GM12878 (cell line): ENCODE measurements at regions not wholly inside any gene's neighbourhood (a gene's known extent, or its start where the extent isn't known, plus 50 kb on each side); places are given as distances from the start of the nearest gene placed in this dataset.

Source experiments
- ATAC-seq: fragments of 200-7000 bp; cut with Tn5 transposase; 3 replicates; pipeline ENCODE4 v1.9.1; 2020; ENCODE audit warnings: mild to moderate bottlenecking, moderate library complexity
- BruUV-seq: library from RNA; stranded (reverse); fragments of 400-500 nt; replicated peaks from 2 replicates; lab custom pipeline; 2021; lab: Mats Ljungman, UMichigan
- CTCF ChIA-PET: fragments of 300-600 bp; sonication (Branson Sonifier 250); formaldehyde crosslinking; extraction: SDS; loops from one replicate; lab custom pipeline; 2021; ENCODE audit warnings: inconsistent platforms; lab: Yijun Ruan, JAX
- POLR2A ChIA-PET: fragments of 350-600 bp; formaldehyde crosslinking; extraction: SDS; loops from one replicate; lab custom pipeline; 2021; ENCODE audit warnings: inconsistent platforms; lab: Charles Lee
- RAD21 ChIA-PET: fragments of 300-600 bp; sonication (Branson Sonifier 250); formaldehyde crosslinking; loops from one replicate; lab custom pipeline; 2023; ENCODE audit warnings: antibody characterized with exemption; ENCODE audit not compliant: unreplicated experiment; lab: Charles Lee
- SMC1A ChIA-PET: fragments of 300-600 bp; sonication (Branson Sonifier 250); formaldehyde crosslinking; loops from one replicate; lab custom pipeline; 2023; ENCODE audit not compliant: unreplicated experiment, uncharacterized antibody; lab: Charles Lee
- DNase-seq: peaks from one replicate; pipeline ENCODE4 v3.0.0-alpha.2; 2011; ENCODE audit warnings: low read depth, low spot score
- FAIRE-seq: peaks from 3 replicates; lab custom pipeline; 2011; peaks lifted over from hg19 to GRCh38; lab: Jason Lieb, UNC
- H2AFZ ChIP-seq: 2 replicates; pipeline ENCODE4 v1.6.0; 2011; ENCODE audit warnings: low read depth, low read length, control low read depth; ENCODE audit not compliant: control insufficient read depth
- H3K27ac ChIP-seq: 2 replicates; pipeline ENCODE4 v1.5.1; 2011; ENCODE audit warnings: control low read depth; ENCODE audit not compliant: control insufficient read depth, insufficient read depth
- H3K27me3 ChIP-seq, 2 experiments: replicated peaks in 1 of 2; 2 replicates each; pipeline versions ENCODE4 v1.6.0 to v1.6.1; 2011; ENCODE audit warnings: low read length in 1 of 2; ENCODE audit not compliant: control insufficient read depth in 2 of 2, insufficient read depth in 2 of 2
- H3K36me3 ChIP-seq, 2 experiments: 2 replicates each; pipeline ENCODE4 v1.5.1; 2011; ENCODE audit warnings: low read length in 1 of 2; ENCODE audit not compliant: control insufficient read depth in 2 of 2, insufficient read depth in 2 of 2
- H3K4me1 ChIP-seq: 2 replicates; pipeline ENCODE4 v1.6.1; 2011; ENCODE audit warnings: mild to moderate bottlenecking, low read length, moderate library complexity, mixed read lengths; ENCODE audit not compliant: control insufficient read depth, insufficient read depth
- H3K4me2 ChIP-seq: 2 replicates; pipeline ENCODE4 v1.6.0; 2011; ENCODE audit warnings: control low read depth; ENCODE audit not compliant: control insufficient read depth, insufficient read depth
- H3K4me3 ChIP-seq: fragments of 200-600 bp; sonication (generic); 2 replicates; pipeline ENCODE4 v1.5.1; 2016
- H3K79me2 ChIP-seq: 2 replicates; pipeline ENCODE4 v1.6.0; 2011; ENCODE audit warnings: low read length; ENCODE audit not compliant: control insufficient read depth, insufficient read depth
- H3K9ac ChIP-seq: 2 replicates; pipeline ENCODE4 v1.8.0; 2011; ENCODE audit warnings: low read length, control low read depth, mixed read lengths; ENCODE audit not compliant: control insufficient read depth, insufficient read depth
- H3K9me3 ChIP-seq: replicated peaks from 3 replicates; pipeline ENCODE4 v1.5.1; 2011; ENCODE audit warnings: mild to moderate bottlenecking, low read length; ENCODE audit not compliant: control insufficient read depth, insufficient read depth
- H4K20me1 ChIP-seq: 2 replicates; pipeline ENCODE4 v1.6.0; 2011; ENCODE audit not compliant: control insufficient read depth, insufficient read depth
- BHLHE40 ChIP-seq, 2 experiments: fragments of 450-650 bp in 1 of 2; IDR thresholded peaks; 2 replicates each; pipeline ENCODE4 v1.6.1; 2011 to 2017; ENCODE audit warnings: low read depth in 2 of 2, borderline replicate concordance in 1 of 2, improper control_type of control experiment in 1 of 2, low read length in 1 of 2, mild to moderate bottlenecking in 1 of 2
- E2F8 ChIP-seq: fragments of 450-650 bp; IDR thresholded peaks from 2 replicates; pipeline ENCODE4 v1.6.1; 2018; ENCODE audit warnings: mild to moderate bottlenecking, low read depth, moderate library complexity; ENCODE audit not compliant: partially characterized antibody
- EP300 ChIP-seq, 2 experiments: fragments of 150-350 bp in 1 of 2; IDR thresholded peaks; 2 replicates each; pipeline ENCODE4 v1.6.1; 2011 to 2012; ENCODE audit warnings: low read depth in 2 of 2, low read length in 2 of 2, borderline replicate concordance in 1 of 2, improper control_type of control experiment in 1 of 2, inconsistent platforms in 1 of 2; ENCODE audit not compliant: control insufficient read depth in 1 of 2
- HDAC6 ChIP-seq: fragments of 200-600 bp; sonication (generic); IDR thresholded peaks from one replicate; pipeline ENCODE4 v1.8.0; 2017; ENCODE audit warnings: antibody characterized with exemption; ENCODE audit not compliant: unreplicated experiment
- PRDM15 ChIP-seq: fragments of 450-650 bp; formaldehyde crosslinking; IDR thresholded peaks from 2 replicates; pipeline ENCODE4 v1.4.0; 2020; ENCODE audit warnings: mild to moderate bottlenecking, moderate library complexity
- REST ChIP-seq: IDR thresholded peaks from 2 replicates; pipeline ENCODE4 v1.6.1; 2012; ENCODE audit warnings: mild to moderate bottlenecking, low read depth, low read length
- SMAD5 ChIP-seq: IDR thresholded peaks from 2 replicates; pipeline ENCODE4 v1.6.1; 2016; ENCODE audit warnings: antibody characterized with exemption, low read depth
- ZNF24 ChIP-seq: fragments of 450-650 bp; IDR thresholded peaks from 2 replicates; pipeline ENCODE4 v1.6.1; 2017; ENCODE audit warnings: antibody characterized with exemption, mild to moderate bottlenecking
- ZNF384 ChIP-seq: IDR thresholded peaks from 2 replicates; pipeline ENCODE4 v1.6.1; 2012; ENCODE audit warnings: low read depth, mild to moderate bottlenecking, low read length, improper control_type of control experiment, borderline replicate concordance
- WGBS: methylation state at CpG from one replicate; pipeline ENCODE4 v1.1.6; 2016; ENCODE audit warnings: low lambda C conversion rate; ENCODE audit not compliant: insufficient replicate concordance, insufficient coverage; ENCODE audit errors: missing lambda C conversion rate; 5-methylcytosine and 5-hydroxymethylcytosine counted together
- in situ Hi-C: fragments of 300-500 bp; cut with MboI; formaldehyde crosslinking; loops from 9 replicates; pipeline ENCODE4 v1.14.3; 2018; ENCODE audit warnings: mixed read lengths
- intact Hi-C: fragments of 100-400 bp; cut with micrococcal nuclease; formaldehyde crosslinking; loops from one replicate; pipeline ENCODE4 v1.14.2; 2022; ENCODE audit not compliant: unreplicated experiment

- TF ChIP-seq BHLHE40 (IDR thresholded peaks at IDR 0.05; ENCODE audit: borderline replicate concordance in 1 of 2, low read depth in 2 of 2, low read length in 1 of 2) (no peak), REST (no peak), ZNF384 (no peak), ZNF24 (no peak)
Measured at GRCh38 chr1:25117233-25117823, 115.0 kb downstream of the SYF2 start (continued).

- Histone ChIP-seq H3K9me3 (no peaks in the 10 kb centered on the region; the same call in 2 of the 3 replicates), H3K4me2 (no peak overlapping the region), H3K4me1 (0 out of 2 replicates have a peak, but pooled peaks cover 4% of the 10 kb centered on the region), H3K4me3 (no peak overlapping the region), H2AFZ (no peak overlapping the region), H3K27me3 (no peaks in the 10 kb centered on the region), H3K27ac (no peak overlapping the region), H3K79me2 (no peaks in the 10 kb centered on the region), H3K36me3 (no peaks in the 10 kb centered on the region), H3K9ac (no peak overlapping the region), H4K20me1 (no peaks in the 10 kb centered on the region)
- RAD21 ChIA-PET = no interaction called here
- SMC1A ChIA-PET = interaction anchor here (1.7 to 2.0 kb wide), 2 partner anchors 15 to 25 kb away, joined by 4 read pairs; no protein-coding TSS in a partner anchor
- whole genome bisulfite sequencing = 73% methylated on average over 4 of the region's 4 CpGs
- POLR2A ChIA-PET = no interaction called here
- ATAC-seq = no peak
- intact Hi-C loops (loop anchor here (10.0 kb wide), 1 partner anchor 88 kb away; no protein-coding TSS in a partner anchor), in situ Hi-C loops (no loop called here)
- no peak for DNase-seq
- BruUV-seq = no TSS peak
- FAIRE-seq = no peak
- CTCF ChIA-PET = interaction anchor here (0.8 to 1.7 kb wide), 4 partner anchors 16 to 88 kb away, joined by 3 to 6 read pairs (median 3); no protein-coding TSS in a partner anchor
- TF ChIP-seq E2F8 (no peak), HDAC6 (no peak), SMAD5 (no peak), EP300 (IDR thresholded peaks at IDR 0.05; ENCODE audit: borderline replicate concordance in 1 of 2, control insufficient read depth in 1 of 2, low read depth in 2 of 2, low read length in 2 of 2) (no peak), PRDM15 (CRISPR knock-in tag) (no peak)
Measured at GRCh38 chr1:25116832-25117231, 115.5 kb downstream of the SYF2 start.
